ENCODE measurements at regions not wholly inside any gene's neighbourhood (a gene's known extent, or its start where the extent isn't known, plus 50 kb on each side); places are given as distances from the start of the nearest gene placed in this dataset.

- no peak for TF ChIP-seq POLR2A (IDR thresholded peaks at IDR 0.05)
- TF ChIP-seq CTCF (IDR thresholded peaks at IDR 0.05 in 8 of 11, conservative IDR thresholded peaks at IDR 0.05 in 3 of 11) = no peak
Measured at GRCh38 chr1:218896202-218896601, 277.5 kb upstream of the LYPLAL1 start.
